ENCODE measurements at regions not wholly inside any gene's neighbourhood (a gene's known extent, or its start where the extent isn't known, plus 50 kb on each side); places are given as distances from the start of the nearest gene placed in this dataset.

DNA sequence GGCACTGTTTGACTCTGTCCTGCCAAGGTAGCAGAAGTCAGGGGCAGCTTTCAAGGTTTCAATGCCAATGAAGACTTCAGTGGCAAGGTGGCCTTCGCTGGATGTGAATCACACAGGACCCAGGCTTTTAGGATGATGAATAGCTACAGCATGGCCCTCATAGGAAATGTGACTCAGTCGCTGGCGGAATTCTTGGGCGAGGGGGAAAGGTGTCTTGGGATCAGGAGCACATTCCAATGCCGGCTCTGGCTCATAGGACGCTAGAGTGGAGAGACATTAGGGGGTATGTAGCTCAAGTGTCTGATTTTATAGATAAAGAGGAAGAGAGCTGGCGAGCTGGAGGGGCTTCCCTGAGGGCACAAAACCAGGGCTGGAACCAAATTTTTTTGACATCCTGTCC is 68.6 kb downstream of the SMIM21 start:
- DNase-seq = no peak
- H3K4me3 ChIP-seq = no peak overlapping the region
- H3K27ac ChIP-seq = no peak overlapping the region
- H3K36me3 ChIP-seq = no peaks in the 10 kb centered on the region
- no peaks in the 10 kb centered on the region for H3K9me3 ChIP-seq (replicated peaks)
- H3K27me3 ChIP-seq = no peaks in the 10 kb centered on the region
- no peaks in the 10 kb centered on the region; the same call in 1 of the 2 replicates for H3K4me1 ChIP-seq

DNA sequence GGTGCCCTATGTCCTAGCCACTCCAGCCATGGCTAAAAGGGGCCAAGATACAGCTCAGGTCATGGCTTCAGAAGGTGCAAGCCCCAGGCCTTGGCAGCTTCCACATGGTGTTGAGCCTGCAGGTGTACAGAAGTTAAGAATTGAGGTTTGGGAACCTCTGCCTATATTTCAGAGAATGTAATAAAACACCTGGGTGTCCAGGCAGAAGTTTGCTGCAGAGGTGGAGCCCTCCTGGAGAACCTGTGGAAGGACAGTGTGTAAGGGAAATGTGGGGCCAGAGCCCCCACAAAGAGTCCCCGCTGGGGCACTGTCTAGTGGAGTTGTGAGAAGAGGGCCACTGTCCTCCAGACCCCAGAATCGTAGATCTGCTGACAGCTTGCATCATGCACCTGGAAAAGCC is 74.1 kb downstream of the SMIM21 start:
- no peaks in the 10 kb centered on the region for H3K27me3 ChIP-seq
- H3K4me1 ChIP-seq = no peaks in the 10 kb centered on the region
- no peak overlapping the region for H3K27ac ChIP-seq
- no peak for DNase-seq
- no peaks in the 10 kb centered on the region for H3K36me3 ChIP-seq
- H3K9me3 ChIP-seq (replicated peaks) = no peaks in the 10 kb centered on the region
- no peak overlapping the region for H3K4me3 ChIP-seq

DNA sequence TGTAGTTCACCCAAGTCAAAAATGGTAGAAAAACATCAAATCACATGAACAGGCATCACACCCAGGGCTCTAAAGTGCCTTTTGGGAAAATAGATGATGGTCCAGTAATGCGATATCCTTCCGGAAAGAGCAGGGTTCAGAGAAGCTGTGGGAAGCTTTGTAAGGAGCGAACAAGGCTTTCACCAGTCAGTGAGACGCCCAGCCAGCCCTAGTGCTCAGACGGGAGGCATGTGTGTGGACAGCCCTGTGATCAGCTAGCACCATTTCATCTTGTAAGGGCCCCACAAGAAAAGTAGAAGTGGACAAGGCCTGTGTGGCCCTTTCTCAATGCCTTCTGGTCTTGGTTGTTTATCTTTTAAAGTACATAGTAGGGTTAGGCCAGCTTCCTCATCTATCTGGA is 76.1 kb downstream of the SMIM21 start:
- no peaks in the 10 kb centered on the region for H3K4me1 ChIP-seq
- H3K27me3 ChIP-seq = no peaks in the 10 kb centered on the region
- H3K4me3 ChIP-seq = no peak overlapping the region
- H3K27ac ChIP-seq = no peak overlapping the region
- DNase-seq = no peak
- H3K36me3 ChIP-seq = no peaks in the 10 kb centered on the region
- H3K9me3 ChIP-seq (replicated peaks) = no peaks in the 10 kb centered on the region

- Histone ChIP-seq H3K36me3 (no peaks in the 10 kb centered on the region), H3K27me3 (no peaks in the 10 kb centered on the region), H3K4me3 (no peak overlapping the region), H3K9me3 (replicated peaks) (no peaks in the 10 kb centered on the region), H3K4me1 (no peaks in the 10 kb centered on the region), H3K27ac (no peak overlapping the region)
- no peak for DNase-seq
Observed at GRCh38 chr18:75350857-75351256, 76.6 kb downstream of the SMIM21 start.

DNA sequence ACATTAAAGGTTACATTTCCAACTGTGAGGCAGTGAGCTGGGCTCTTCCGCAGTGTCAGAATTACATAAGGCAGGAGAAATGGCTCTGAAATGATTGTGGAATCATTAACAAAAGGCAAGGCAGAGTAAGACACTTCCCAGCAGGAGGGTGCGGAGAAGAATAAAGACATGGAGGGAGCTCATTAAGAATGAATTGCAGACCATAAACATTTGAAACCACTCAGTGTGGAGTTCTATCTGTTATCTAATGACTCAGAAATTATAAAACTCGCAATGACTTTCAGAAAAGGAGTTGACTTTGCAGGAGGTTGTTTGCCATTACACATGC is 77.0 kb downstream of the SMIM21 start:
- no peak for DNase-seq
- no peak overlapping the region for H3K27ac ChIP-seq
- no peaks in the 10 kb centered on the region for H3K9me3 ChIP-seq (replicated peaks)
- H3K36me3 ChIP-seq = no peaks in the 10 kb centered on the region
- H3K4me3 ChIP-seq = no peak overlapping the region
- no peaks in the 10 kb centered on the region for H3K27me3 ChIP-seq
- no peaks in the 10 kb centered on the region for H3K4me1 ChIP-seq

- H3K4me3 ChIP-seq = no peak overlapping the region
- DNase-seq = no peak
- H3K27me3 ChIP-seq = no peaks in the 10 kb centered on the region
- no peaks in the 10 kb centered on the region for H3K4me1 ChIP-seq
- no peak overlapping the region for H3K27ac ChIP-seq
- no peaks in the 10 kb centered on the region for H3K36me3 ChIP-seq
- no peaks in the 10 kb centered on the region for H3K9me3 ChIP-seq (replicated peaks)
Observed at GRCh38 chr18:75349668-75350511, 77.6 kb downstream of the SMIM21 start.

DNA sequence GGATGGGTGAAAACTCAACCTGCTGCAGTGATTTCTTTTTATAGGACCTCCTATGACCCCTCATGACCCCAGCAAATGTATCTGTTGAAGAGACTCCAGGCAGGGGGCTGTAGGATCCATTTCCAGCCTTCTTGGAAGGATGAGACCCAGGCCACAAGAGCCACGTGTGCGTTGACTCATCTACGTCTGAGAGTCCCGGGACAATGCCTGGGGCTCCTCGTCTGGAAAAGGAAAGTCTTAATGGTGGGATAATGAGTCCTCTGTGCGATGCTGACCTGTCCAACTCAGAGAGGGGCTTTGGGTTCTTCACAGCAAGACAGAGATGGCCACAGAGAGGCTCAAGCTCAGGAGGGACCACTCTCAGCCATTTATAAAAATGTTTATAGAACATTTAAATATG is 80.8 kb downstream of the SMIM21 start:
- no peak for DNase-seq
- no peaks in the 10 kb centered on the region for H3K36me3 ChIP-seq

DNA sequence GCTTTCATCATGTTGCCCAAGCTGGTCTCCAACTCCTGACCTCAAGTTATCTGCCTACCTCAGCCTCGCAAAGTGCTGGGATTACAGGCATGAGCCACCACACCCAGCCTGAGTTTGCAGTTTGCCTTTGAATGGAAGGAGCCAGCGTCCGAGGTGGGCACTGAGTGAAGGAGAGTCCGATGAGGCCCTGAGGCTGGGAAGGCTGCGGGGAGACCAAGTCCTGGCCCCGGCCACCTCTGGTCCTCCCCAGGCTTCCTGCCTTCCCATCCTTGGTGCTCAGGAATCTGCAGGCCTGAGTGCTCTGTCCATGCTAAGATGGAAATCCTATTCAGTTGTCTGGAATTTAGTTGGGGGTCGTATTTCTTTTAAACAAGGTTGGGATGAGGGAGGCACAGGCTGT is 82.9 kb downstream of the SMIM21 start:
- Histone ChIP-seq H3K4me1 (no peaks in the 10 kb centered on the region), H3K36me3 (no peaks in the 10 kb centered on the region), H3K27me3 (no peaks in the 10 kb centered on the region), H3K27ac (no peak overlapping the region), H3K4me3 (no peak overlapping the region), H3K9me3 (replicated peaks) (no peaks in the 10 kb centered on the region)
- no peak for DNase-seq

More for the DNA sequence above, 80.8 kb downstream of the SMIM21 start:
- H3K27me3 ChIP-seq = no peaks in the 10 kb centered on the region
- H3K4me1 ChIP-seq = no peaks in the 10 kb centered on the region
- H3K27ac ChIP-seq = no peak overlapping the region
- H3K4me3 ChIP-seq = no peak overlapping the region
- H3K9me3 ChIP-seq (replicated peaks) = no peaks in the 10 kb centered on the region

DNA sequence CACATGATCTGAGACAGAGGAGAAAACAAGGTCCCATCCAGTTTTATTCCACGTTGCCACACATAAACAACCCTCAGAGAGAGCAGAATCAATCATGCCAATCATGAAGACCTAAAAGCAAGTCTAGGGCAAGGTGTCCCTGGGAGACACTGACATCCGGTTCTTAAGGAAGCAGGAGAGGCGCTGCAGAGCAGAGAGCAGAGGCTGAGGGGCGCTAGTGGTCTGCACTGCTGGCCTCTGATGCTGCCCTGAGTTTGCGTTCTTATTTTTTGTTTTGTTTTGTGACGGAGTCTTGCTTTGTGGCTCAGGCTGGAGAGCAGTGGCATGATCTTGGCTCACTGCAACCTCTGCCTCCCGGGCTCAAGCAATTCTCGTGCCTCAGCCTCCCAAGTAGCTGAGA is 83.3 kb downstream of the SMIM21 start:
- Histone ChIP-seq H3K9me3 (replicated peaks) (no peaks in the 10 kb centered on the region), H3K27ac (no peak overlapping the region), H3K4me3 (no peak overlapping the region), H3K36me3 (no peaks in the 10 kb centered on the region), H3K4me1 (no peaks in the 10 kb centered on the region), H3K27me3 (no peaks in the 10 kb centered on the region)
- no peak for DNase-seq

- DNase-seq = no peak
- H3K27me3 ChIP-seq = no peaks in the 10 kb centered on the region
- H3K9me3 ChIP-seq (replicated peaks) = no peaks in the 10 kb centered on the region
- no peak overlapping the region for H3K27ac ChIP-seq
- H3K4me1 ChIP-seq = no peaks in the 10 kb centered on the region
- H3K4me3 ChIP-seq = no peak overlapping the region
- H3K36me3 ChIP-seq = no peaks in the 10 kb centered on the region
Observed at GRCh38 chr18:75343389-75343788, 84.1 kb downstream of the SMIM21 start.

DNA sequence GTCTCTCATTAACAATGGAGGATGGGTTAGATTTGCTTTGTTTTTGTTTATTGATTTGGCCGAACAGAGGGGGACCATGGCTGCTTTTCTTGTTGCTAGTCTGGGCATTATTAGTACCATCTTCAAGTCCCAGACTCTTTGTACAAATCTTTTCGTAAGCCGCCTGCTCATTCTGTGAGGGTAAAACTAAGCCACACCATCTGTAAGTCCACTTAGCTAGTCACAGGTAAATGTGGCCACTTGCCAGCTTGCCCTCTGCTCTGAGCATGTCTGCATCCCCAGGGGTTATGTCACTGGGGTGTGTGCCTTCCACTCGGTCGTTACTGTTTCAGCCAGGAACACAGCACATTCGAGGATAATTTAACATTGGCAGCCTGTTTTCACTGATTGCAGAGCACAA is 85.6 kb downstream of the SMIM21 start:
- DNase-seq = no peak
- Histone ChIP-seq H3K27ac (no peak overlapping the region), H3K27me3 (no peaks in the 10 kb centered on the region), H3K4me1 (no peaks in the 10 kb centered on the region), H3K9me3 (replicated peaks) (no peaks in the 10 kb centered on the region), H3K4me3 (no peak overlapping the region), H3K36me3 (no peaks in the 10 kb centered on the region)

GRCh38 chr18:75341267-75341666 is 86.2 kb downstream of the SMIM21 start:
- no peaks in the 10 kb centered on the region for H3K4me1 ChIP-seq
- DNase-seq = peak; percentile 45 to 57

DNA sequence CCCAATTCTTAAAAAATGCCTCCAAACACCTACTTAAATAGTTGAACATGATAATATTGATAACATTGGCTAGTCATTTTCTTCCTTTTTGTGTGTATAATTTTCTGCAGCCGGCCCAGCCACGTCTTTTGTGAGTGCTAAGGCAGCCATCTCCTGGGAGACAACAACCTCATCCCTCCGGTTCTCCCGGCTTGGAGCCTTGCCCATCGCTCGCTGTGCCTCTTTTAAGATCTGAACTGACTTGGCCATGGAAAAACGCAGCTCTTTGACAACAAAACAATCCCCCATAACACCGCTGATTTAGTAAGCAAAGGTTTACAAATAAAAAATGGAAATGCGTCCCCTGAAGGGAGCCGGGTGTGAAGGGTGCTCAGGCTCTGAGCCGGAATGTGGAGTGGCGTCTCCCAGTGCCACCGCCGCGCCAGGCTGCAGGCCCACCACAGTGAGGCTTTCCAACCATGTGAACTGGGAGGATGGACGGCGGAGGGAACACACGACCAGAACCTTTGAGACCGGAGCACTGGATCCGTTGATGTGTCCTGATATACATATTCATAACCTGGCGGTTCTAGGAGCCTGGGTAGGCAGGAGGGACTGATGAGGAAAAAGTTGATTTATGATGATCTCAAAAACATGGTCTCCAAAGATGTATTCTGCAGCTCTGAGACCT is 87.4 kb downstream of the SMIM21 start:
- Histone ChIP-seq H3K36me3 (no peaks in the 10 kb centered on the region), H3K4me3 (no peak overlapping the region), H3K4me1 (no peaks in the 10 kb centered on the region), H3K27me3 (no peaks in the 10 kb centered on the region), H3K9me3 (replicated peaks) (no peaks in the 10 kb centered on the region), H3K27ac (no peak overlapping the region)
- no peak for DNase-seq

More at GRCh38 chr18:75341267-75341666, 86.2 kb downstream of the SMIM21 start:
- Histone ChIP-seq H3K27ac (no peak overlapping the region), H3K9me3 (replicated peaks) (no peaks in the 10 kb centered on the region), H3K27me3 (no peaks in the 10 kb centered on the region), H3K36me3 (no peaks in the 10 kb centered on the region), H3K4me3 (no peak overlapping the region)
